BE2C (cell line): ENCODE measurements at regions not wholly inside any gene's neighbourhood (a gene's known extent, or its start where the extent isn't known, plus 50 kb on each side); places are given as distances from the start of the nearest gene placed in this dataset.

Experiments
- DNase-seq: peaks from one replicate; pipeline ENCODE4 v3.0.0-alpha.2; 2020
- H3K27me3 ChIP-seq: fragments of 250-450 bp; sonication (Bioruptor Pico); 2 replicates; pipeline ENCODE4 v1.5.1; 2020; ENCODE audit warnings: mild to moderate bottlenecking
- H3K36me3 ChIP-seq: fragments of 250-450 bp; sonication (Bioruptor Pico); 2 replicates; pipeline ENCODE4 v1.5.1; 2020; ENCODE audit warnings: mild to moderate bottlenecking
- H3K4me1 ChIP-seq: fragments of 250-450 bp; sonication (Bioruptor Pico); 2 replicates; pipeline ENCODE4 v1.5.1; 2020
- H3K4me3 ChIP-seq: 2 replicates; pipeline ENCODE4 v1.5.1; 2011; ENCODE audit warnings: low read depth, low read length
- H3K9me3 ChIP-seq: fragments of 250-450 bp; sonication (Bioruptor Pico); 2 replicates; pipeline ENCODE4 v1.5.1; 2020
- TF ChIP-seq, protein P1 (sequence below): IDR thresholded peaks from 2 replicates; pipeline ENCODE4 v1.5.1; 2012; ENCODE audit warnings: mild to moderate bottlenecking, low read depth, low read length

GRCh38 chr1:219797009-219797408 is 131.3 kb downstream of the SLC30A10 start:
- no peak for DNase-seq
- Histone ChIP-seq H3K36me3 (no peaks in the 10 kb centered on the region), H3K4me1 (peaks cover 18% of the 10 kb centered on the region), H3K9me3 (no peaks in the 10 kb centered on the region), H3K27me3 (no peaks in the 10 kb centered on the region), H3K4me3 (no peak overlapping the region)
- TF ChIP-seq, protein P1, sequence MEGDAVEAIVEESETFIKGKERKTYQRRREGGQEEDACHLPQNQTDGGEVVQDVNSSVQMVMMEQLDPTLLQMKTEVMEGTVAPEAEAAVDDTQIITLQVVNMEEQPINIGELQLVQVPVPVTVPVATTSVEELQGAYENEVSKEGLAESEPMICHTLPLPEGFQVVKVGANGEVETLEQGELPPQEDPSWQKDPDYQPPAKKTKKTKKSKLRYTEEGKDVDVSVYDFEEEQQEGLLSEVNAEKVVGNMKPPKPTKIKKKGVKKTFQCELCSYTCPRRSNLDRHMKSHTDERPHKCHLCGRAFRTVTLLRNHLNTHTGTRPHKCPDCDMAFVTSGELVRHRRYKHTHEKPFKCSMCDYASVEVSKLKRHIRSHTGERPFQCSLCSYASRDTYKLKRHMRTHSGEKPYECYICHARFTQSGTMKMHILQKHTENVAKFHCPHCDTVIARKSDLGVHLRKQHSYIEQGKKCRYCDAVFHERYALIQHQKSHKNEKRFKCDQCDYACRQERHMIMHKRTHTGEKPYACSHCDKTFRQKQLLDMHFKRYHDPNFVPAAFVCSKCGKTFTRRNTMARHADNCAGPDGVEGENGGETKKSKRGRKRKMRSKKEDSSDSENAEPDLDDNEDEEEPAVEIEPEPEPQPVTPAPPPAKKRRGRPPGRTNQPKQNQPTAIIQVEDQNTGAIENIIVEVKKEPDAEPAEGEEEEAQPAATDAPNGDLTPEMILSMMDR: no peak

GRCh38 chr1:219795363-219795917 is 132.9 kb downstream of the SLC30A10 start:
- no peak overlapping the region for H3K4me3 ChIP-seq
- no peak for DNase-seq
- peaks cover 31% of the 10 kb centered on the region for H3K4me1 ChIP-seq
- no peaks in the 10 kb centered on the region for H3K27me3 ChIP-seq
- TF ChIP-seq, protein P1: no peak
- H3K36me3 ChIP-seq: no peaks in the 10 kb centered on the region
- H3K9me3 ChIP-seq: no peaks in the 10 kb centered on the region

DNA sequence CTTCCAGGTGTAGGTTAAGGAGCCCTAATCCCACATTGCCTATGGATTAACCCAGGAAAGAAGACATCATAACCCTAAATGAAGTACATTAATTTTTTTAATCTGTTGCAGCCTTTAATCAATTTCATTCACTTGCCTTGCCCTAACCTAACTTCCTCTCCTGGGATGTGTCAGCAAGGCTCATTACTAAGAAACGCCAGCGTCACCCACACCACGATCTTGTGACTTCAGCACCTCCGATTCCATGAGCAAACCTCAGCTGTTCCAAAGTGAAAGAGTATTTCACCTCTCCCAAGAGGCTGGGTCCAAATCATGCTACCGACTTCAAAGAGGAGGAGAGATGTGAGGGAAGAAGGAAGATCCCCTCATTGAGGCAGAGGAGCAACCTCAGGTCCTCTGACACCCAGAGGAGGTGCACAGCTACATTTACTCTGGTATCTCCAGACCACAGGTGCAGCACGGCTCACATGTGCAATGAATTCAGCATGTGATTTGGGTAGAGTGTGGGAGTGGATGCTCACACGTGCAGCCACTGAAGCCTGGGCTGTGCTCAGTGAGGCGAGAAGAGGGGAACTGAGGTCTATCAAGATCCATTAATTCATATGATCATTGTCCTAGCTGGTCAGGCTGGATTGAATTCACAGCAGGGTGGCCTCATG is 134.1 kb downstream of the SLC30A10 start:
- TF ChIP-seq, protein P1: no peak
- Histone ChIP-seq H3K9me3 (no peaks in the 10 kb centered on the region), H3K4me1 (peaks cover 33% of the 10 kb centered on the region), H3K4me3 (no peak overlapping the region), H3K27me3 (no peaks in the 10 kb centered on the region), H3K36me3 (no peaks in the 10 kb centered on the region)
- no peak for DNase-seq

GRCh38 chr1:219792337-219793021 is 135.9 kb downstream of the SLC30A10 start:
- TF ChIP-seq, protein P1: no peak
- H3K4me1 ChIP-seq: peaks cover 33% of the 10 kb centered on the region
- H3K27me3 ChIP-seq: no peaks in the 10 kb centered on the region
- H3K4me3 ChIP-seq: no peak overlapping the region; the same call in 1 of the 2 replicates
- DNase-seq: peak; percentile 83
- H3K9me3 ChIP-seq: no peaks in the 10 kb centered on the region
- H3K36me3 ChIP-seq: no peaks in the 10 kb centered on the region

GRCh38 chr1:219791766-219792165 is 136.6 kb downstream of the SLC30A10 start:
- no peak for DNase-seq
- no peaks in the 10 kb centered on the region for H3K9me3 ChIP-seq
- H3K4me1 ChIP-seq: peaks cover 33% of the 10 kb centered on the region
- no peaks in the 10 kb centered on the region for H3K36me3 ChIP-seq
- no peak overlapping the region for H3K4me3 ChIP-seq
- no peaks in the 10 kb centered on the region for H3K27me3 ChIP-seq
- TF ChIP-seq, protein P1: no peak
